HFFc6 (cell line): ENCODE measurements at regions not wholly inside any gene's neighbourhood (a gene's known extent, or its start where the extent isn't known, plus 50 kb on each side); places are given as distances from the start of the nearest gene placed in this dataset.

Experiments used
- DNase-seq: peaks from one replicate; pipeline ENCODE4 v3.0.0-alpha.2; 2018
- H3K27ac Mint-ChIP-seq: 2 replicates; pipeline ENCODE4 v1.8.0; 2020; ENCODE audit warnings: mild to moderate bottlenecking, mixed read lengths
- H3K27me3 Mint-ChIP-seq: 2 replicates; pipeline ENCODE4 v1.8.0; 2021; ENCODE audit warnings: mild to moderate bottlenecking, moderate library complexity, mixed read lengths; ENCODE audit not compliant: insufficient read depth
- H3K36me3 Mint-ChIP-seq: 2 replicates; pipeline ENCODE4 v1.8.0; 2021; ENCODE audit warnings: low read depth, mixed read lengths
- H3K4me1 Mint-ChIP-seq: 2 replicates; pipeline ENCODE4 v1.8.0; 2020; ENCODE audit warnings: low read depth, mixed read lengths
- H3K4me3 Mint-ChIP-seq: 2 replicates; pipeline ENCODE4 v1.8.0; 2020; ENCODE audit warnings: mild to moderate bottlenecking, moderate library complexity, mixed read lengths
- H3K9me3 Mint-ChIP-seq: 2 replicates; pipeline ENCODE4 v1.8.0; 2020; ENCODE audit warnings: mild to moderate bottlenecking, mixed read lengths
- TF ChIP-seq, protein P1 (sequence below): fragments of 200-600 bp; sonication (generic); IDR thresholded peaks from 2 replicates; pipeline ENCODE4 v1.5.0; 2021; ENCODE audit warnings: antibody characterized with exemption, mild to moderate bottlenecking

DNA sequence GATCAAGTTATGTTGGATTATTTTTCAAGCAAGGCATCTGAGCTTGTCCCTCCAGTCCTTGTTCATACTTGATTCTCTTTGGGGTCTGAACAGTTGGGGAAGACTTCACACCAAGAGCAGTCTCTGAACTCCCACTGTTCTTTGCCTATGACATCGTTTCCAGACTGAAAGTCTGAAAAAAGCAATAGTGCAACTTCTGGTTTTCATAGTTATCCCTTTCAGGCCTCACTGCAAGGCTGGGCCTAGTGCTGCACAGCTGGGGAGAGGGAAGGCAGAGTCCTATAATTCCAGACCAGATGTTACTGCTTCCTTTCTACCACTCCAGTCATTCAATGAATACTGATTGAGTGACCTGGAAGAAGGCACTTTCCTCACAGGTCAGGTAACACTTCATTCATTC, 187.1 kb upstream of the CCND2 start:
- Mint-ChIP-seq H3K4me3 (no peak overlapping the region), H3K27me3 (peaks cover 5% of the 10 kb centered on the region; the same call in 1 of the 2 replicates), H3K36me3 (no peaks in the 10 kb centered on the region; the same call in 1 of the 2 replicates), H3K9me3 (peaks cover 11% of the 10 kb centered on the region; the same call in 1 of the 2 replicates), H3K4me1 (no peaks in the 10 kb centered on the region), H3K27ac (no peak overlapping the region)
- DNase-seq = no peak
- TF ChIP-seq, protein P1, sequence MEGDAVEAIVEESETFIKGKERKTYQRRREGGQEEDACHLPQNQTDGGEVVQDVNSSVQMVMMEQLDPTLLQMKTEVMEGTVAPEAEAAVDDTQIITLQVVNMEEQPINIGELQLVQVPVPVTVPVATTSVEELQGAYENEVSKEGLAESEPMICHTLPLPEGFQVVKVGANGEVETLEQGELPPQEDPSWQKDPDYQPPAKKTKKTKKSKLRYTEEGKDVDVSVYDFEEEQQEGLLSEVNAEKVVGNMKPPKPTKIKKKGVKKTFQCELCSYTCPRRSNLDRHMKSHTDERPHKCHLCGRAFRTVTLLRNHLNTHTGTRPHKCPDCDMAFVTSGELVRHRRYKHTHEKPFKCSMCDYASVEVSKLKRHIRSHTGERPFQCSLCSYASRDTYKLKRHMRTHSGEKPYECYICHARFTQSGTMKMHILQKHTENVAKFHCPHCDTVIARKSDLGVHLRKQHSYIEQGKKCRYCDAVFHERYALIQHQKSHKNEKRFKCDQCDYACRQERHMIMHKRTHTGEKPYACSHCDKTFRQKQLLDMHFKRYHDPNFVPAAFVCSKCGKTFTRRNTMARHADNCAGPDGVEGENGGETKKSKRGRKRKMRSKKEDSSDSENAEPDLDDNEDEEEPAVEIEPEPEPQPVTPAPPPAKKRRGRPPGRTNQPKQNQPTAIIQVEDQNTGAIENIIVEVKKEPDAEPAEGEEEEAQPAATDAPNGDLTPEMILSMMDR = no peak

DNA sequence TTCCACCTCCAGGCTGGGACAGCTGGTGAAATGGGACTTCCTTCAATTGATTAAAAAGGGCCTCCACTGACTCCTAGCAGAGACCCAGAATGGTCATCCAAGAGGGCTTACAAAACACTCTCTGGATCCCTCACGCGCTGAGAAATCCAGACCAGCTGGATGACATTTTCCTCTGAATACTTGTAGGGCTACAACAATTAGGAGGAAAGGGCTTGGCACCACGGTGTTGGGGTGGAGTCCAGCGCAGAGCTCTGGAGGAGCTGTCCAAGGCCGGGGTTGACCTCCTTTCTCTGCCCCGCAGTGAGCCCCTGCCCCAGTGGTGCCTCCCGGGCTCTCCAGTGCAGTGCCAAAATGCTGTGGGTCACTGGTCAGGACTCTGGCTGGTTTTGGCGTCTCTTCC, 189.0 kb upstream of the CCND2 start:
- Mint-ChIP-seq H3K36me3 (no peaks in the 10 kb centered on the region; the same call in 1 of the 2 replicates), H3K9me3 (peaks cover 11% of the 10 kb centered on the region; the same call in 1 of the 2 replicates), H3K27me3 (peaks cover 5% of the 10 kb centered on the region; the same call in 1 of the 2 replicates), H3K4me1 (no peaks in the 10 kb centered on the region), H3K4me3 (no peak overlapping the region), H3K27ac (no peak overlapping the region)
- DNase-seq = no peak
- TF ChIP-seq, protein P1 = no peak

DNA sequence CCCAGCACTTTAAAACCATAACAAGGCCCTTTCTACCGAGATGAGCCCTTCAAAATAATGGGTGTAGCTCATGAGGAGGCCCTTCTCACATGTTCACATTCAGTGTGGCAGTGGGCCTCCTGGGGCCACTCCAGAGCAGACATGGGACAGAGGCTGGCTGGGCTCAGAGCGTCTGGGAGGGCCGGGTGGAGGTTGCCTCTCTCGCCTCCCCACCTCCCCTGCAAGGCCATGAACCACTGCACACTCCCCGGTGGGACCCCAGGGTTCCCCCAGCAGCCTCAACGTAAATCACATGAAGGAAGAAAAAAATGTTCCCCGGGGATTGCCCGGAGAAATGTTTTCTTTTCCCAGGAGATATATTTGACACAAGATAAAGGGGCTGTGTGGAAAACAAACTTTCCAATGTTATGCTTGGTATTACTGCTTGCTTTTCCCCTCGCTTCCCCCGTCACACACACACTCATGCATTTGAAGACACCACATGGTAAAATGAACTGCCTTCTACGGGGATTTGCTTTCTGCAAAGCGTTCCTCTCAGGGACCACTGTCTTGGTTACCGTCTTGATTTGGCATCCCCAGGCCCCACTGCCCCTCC, 190.7 kb upstream of the CCND2 start:
- TF ChIP-seq, protein P1 = no peak
- Mint-ChIP-seq H3K27me3 (peaks cover 5% of the 10 kb centered on the region; the same call in 1 of the 2 replicates), H3K27ac (no peak overlapping the region), H3K36me3 (no peaks in the 10 kb centered on the region), H3K9me3 (peaks cover 11% of the 10 kb centered on the region; the same call in 1 of the 2 replicates), H3K4me1 (no peaks in the 10 kb centered on the region), H3K4me3 (no peak overlapping the region)
- no peak for DNase-seq

DNA sequence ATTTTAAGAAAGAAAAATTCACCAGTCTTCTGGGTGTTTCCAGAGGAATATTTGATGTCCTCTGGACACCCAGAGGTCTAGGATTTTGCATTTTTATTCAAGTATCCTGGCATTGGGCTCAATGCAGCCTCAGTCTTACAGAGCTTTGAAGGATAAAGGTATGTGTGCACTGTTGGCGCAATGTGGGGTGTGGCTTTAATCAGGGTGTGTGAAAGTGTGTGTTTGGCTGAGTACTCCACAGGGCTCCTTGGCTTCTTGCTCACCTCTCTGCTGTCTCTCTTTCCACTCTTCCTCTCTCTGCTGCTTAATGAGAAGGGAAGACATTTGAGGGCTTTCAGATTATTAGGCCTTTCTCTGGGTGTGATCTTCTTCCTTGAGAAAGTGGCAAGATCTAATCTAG, 193.3 kb upstream of the CCND2 start:
- no peaks in the 10 kb centered on the region for H3K36me3 Mint-ChIP-seq
- DNase-seq = no peak
- no peak overlapping the region for H3K4me3 Mint-ChIP-seq
- TF ChIP-seq, protein P1 = no peak
- peaks cover 11% of the 10 kb centered on the region; the same call in 1 of the 2 replicates for H3K9me3 Mint-ChIP-seq
- H3K27me3 Mint-ChIP-seq = peaks cover 5% of the 10 kb centered on the region; the same call in 1 of the 2 replicates
- H3K27ac Mint-ChIP-seq = no peak overlapping the region
- H3K4me1 Mint-ChIP-seq = no peaks in the 10 kb centered on the region

DNA sequence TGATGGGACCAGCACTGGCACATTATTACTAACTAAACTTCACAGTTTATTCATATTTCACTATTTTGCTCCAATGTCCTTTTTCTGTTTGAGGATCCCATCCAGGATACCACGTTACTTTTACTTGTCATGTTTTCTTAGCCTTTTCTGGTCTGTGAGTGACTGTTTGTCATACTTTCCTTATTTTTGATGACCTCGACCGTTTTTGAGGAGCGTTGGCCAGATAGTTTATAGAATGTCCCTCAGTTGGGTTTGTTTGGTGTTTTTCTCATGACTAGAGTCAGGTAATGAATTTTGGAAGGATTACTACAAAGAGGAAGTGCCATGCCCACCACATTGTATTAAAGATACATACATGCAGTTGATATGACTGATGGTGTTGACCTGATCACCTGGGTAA, 199.4 kb upstream of the CCND2 start:
- TF ChIP-seq, protein P1 = no peak
- no peak for DNase-seq
- peaks cover 20% of the 10 kb centered on the region for H3K9me3 Mint-ChIP-seq
- H3K27me3 Mint-ChIP-seq = no peaks in the 10 kb centered on the region
- H3K36me3 Mint-ChIP-seq = peaks cover 4% of the 10 kb centered on the region; the same call in 1 of the 2 replicates
- H3K4me3 Mint-ChIP-seq = no peak overlapping the region
- H3K4me1 Mint-ChIP-seq = no peaks in the 10 kb centered on the region
- H3K27ac Mint-ChIP-seq = no peak overlapping the region
